ENCODE measurements at regions not wholly inside any gene's neighbourhood (a gene's known extent, or its start where the extent isn't known, plus 50 kb on each side); places are given as distances from the start of the nearest gene placed in this dataset.
"Not testable (repeated sequence)": the region's sequence is repeated elsewhere in the genome, so short reads cannot be mapped to it uniquely, and the experiment has no call there.

- not testable (repeated sequence) for DNase-seq
These were observed 51.9 kb upstream of the MFGE8 start for GRCh38 chr15:88965097-88965496.

DNA sequence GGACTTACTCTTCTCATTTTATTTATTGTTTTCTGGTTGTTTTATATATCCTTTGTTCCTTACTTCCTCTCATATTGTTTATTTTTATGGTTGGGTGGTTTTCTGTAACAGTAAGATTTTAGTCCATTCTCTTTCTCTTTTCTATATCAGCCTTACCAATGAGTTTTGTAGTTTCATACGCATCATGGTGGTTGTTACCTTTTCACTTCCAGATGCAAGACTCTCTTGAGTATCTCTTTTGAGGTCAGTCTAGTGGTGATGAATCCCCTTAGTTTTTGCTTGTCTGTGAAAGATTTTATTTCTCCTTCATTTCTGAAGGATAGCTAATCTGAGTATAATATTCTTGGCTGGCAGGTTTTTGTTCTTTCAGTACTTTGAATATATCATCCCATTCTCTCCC lies 57.1 kb upstream of the MFGE8 start:
- no peak for DNase-seq

DNA sequence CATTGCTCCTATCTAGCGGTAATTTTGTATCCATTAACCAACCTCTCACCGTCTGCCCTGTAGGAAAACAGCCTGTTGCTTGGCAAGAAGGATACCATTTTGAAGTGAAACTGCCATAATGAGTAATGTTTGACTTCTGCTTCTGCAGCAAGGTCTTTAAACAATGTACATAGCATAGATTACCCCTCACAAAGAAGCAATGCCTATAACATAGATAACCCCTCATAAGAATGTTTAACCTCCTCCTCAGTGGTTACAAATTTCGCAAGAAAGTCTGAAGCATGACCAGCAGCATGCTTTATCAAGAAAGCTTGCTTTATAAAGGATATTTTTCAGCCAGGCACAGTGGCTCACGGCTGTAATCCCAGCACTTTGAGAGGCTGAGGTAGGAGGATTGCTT lies 61.2 kb upstream of the MFGE8 start:
- DNase-seq = no peak

DNA sequence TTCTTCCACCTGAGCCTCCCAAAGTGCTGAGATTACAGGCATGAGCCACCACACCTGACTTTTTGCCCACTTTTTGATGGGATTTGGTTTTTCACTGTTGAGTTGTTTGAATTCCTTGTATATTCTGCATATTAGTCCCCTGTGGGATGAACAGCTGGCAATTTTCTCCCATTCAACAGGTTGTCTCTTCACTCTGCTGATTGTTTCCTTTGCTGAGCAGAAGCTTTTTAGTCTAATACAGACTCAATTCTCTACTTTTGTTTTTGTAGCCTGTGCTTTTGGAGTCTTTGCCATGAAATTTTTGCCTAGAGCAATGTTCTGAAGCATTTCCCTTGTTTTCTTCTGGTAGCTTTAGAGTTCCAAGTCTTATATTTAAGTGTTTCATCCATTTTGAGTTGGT lies 62.7 kb upstream of the MFGE8 start:
- no peak for DNase-seq

- no peak for DNase-seq
These were observed 63.5 kb upstream of the MFGE8 start for GRCh38 chr15:88976656-88977055.

DNA sequence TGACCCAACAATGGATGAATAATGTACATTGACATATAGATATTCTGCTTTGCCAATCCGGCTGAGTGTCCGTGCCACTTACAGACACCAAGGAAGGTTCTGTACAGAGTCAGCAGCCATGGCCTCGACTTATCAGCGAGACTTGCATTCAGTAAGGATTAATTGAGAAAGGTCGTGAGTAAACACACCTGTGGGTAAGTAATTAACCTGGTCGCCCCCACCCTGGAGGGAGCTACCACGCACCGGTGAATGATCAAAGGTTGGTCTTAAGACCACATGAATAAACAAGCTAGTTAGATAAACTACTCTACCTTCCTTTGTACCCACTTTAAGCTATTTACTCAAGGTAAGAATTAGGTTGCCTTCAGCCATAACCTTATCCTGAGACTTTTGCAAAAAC lies 66.5 kb upstream of the MFGE8 start:
- DNase-seq = no peak

GRCh38 chr15:88980498-88980897 lies 67.3 kb upstream of the MFGE8 start:
- no peak for DNase-seq

- DNase-seq = no peak
These were observed 68.4 kb upstream of the MFGE8 start for GRCh38 chr15:88981244-88982215.

DNA sequence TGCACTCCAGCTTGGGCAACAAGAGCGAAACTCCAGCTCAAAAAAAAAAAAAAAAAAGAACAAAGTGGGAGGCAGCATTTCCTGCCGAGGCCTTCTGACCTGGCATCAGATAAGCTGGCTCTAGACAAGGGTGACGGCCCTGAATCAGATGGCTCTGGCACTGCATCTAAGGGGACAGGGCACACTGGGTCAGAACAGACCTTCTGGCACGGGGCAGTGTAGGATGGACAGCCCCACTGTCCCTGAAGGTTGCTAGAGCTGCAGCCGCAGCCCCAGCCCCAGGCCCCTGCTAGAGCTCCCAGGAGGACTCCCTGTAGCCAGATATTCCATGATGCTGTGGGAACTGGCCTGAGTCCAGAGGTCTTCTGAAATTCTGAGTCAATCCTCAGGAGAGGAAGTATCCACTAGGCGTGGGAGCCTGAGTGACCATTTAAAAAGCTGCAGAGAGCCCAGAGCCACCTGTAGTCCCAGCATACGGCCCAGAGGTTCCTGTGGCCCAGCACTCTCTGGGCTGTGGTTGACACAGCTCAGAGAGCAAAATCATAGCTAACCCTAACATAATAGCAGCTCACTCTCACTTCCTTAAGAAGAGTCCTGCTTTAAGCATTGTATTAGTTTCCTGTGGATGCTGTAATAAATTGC lies 69.2 kb upstream of the MFGE8 start:
- no peak for DNase-seq

DNA sequence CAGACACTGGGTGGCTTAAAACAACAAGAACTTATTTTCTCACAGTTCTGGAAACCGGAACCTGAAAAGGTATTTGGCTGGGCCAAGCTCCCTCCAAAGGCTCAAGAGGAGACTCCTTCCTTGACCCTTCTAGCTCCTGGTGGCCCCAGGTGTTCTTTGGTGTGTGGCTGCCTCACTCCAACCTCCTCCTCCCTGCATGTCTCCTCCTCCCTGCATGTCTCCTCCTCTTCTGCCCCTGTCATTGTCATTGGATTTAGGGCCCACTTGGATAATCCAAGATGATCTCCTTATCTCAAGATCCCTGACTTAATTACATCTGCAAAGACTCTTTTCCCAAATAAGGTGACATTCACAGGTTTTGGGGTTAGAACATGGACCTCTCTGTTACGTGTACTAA lies 69.8 kb upstream of the MFGE8 start:
- no peak for DNase-seq

GRCh38 chr15:88983861-88984429 lies 70.8 kb upstream of the MFGE8 start:
- no peak for DNase-seq

GRCh38 chr15:88985547-88986393 lies 72.6 kb upstream of the MFGE8 start:
- DNase-seq = no peak

- no peak for DNase-seq
These were observed 73.9 kb upstream of the MFGE8 start for GRCh38 chr15:88986949-88987590.

DNA sequence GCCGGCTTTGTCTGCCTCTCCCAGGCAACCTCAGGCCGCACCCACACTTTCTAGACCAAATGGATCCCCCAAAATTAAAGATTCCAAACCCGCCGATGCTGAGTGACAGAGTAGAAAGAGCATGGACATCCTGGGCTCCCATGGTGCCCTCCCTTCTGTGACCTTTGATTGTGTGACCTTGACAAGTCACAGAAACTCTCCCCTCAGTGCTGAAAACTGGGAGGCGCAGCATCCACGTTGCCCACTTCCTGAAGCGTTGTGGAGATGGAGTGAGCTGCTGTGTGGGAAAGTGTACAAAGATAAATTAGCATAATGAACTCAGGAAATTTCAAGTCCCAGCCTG lies 74.4 kb upstream of the MFGE8 start:
- DNase-seq = no peak

- no peak for DNase-seq
These were observed 74.9 kb upstream of the MFGE8 start for GRCh38 chr15:88987934-88988671.

DNA sequence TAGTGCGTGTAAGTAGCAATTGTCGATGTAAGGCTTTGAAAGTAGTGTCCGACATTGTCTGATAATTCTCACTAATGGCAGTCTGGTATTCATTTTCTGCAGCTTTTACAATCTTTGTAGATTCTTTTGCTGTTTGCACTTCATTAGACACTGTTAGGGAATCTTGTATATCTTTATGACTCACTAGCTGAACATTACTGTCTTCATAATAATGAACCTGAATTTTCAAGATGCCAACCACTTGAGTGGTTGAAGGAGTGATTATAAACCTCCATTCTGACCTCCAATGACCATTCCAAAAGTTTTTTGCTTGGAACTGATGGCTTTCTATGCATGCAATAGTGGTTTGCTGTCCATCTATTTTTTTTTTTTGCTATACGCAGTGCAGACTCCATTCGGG lies 76.4 kb upstream of the MFGE8 start:
- DNase-seq = no peak

- no peak for DNase-seq
These were observed 77.1 kb upstream of the MFGE8 start for GRCh38 chr15:88990185-88990679.

GRCh38 chr15:88992216-88992615 lies 79.0 kb upstream of the MFGE8 start:
- DNase-seq = no peak

- no peak for DNase-seq
These were observed 79.8 kb upstream of the MFGE8 start for GRCh38 chr15:88992912-88993376.

DNA sequence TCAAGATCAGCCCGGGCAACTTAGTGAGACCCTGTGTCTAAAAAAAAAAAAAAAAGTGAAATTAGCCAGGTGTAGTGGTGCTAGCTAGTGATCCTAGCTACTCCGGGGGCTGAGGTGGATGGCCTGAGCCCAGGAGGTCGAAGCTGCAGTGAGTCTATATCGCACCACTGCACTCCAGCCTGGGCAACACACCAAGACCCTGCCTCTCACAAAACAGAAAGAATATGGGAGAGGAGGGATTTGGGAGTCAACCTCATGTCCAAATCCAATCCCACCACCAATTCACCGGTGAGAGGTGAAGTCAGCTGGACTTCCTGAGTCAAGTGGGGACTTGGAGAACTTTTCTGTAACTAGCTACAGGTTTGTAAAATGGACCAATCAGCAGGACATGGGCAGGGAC lies 80.5 kb upstream of the MFGE8 start:
- DNase-seq = no peak

- DNase-seq = no peak
These were observed 81.1 kb upstream of the MFGE8 start for GRCh38 chr15:88994286-88994685.

GRCh38 chr15:88995449-88995848 lies 82.3 kb upstream of the MFGE8 start:
- DNase-seq = no peak

Measured in CD4-positive, alpha-beta T cell treated with Interleukin-1 beta for 1 hour (primary cell).